ENCODE measurements at regions not wholly inside any gene's neighbourhood (a gene's known extent, or its start where the extent isn't known, plus 50 kb on each side); places are given as distances from the start of the nearest gene placed in this dataset.

GRCh38 chr12:67534681-67535080 is 113.9 kb upstream of the DYRK2 start:
- TF ChIP-seq POLR2AphosphoS5 (IDR thresholded peaks at IDR 0.05; ENCODE audit: borderline replicate concordance, low read depth, low read length) (no peak), EZH2 (IDR thresholded peaks at IDR 0.05) (no peak)

Data from SK-N-MC (cell line).